ENCODE measurements at regions not wholly inside any gene's neighbourhood (a gene's known extent, or its start where the extent isn't known, plus 50 kb on each side); places are given as distances from the start of the nearest gene placed in this dataset.

- TF ChIP-seq CTCF (conservative IDR thresholded peaks at IDR 0.05; ENCODE audit: low read length) (no peak), EZH2phosphoT487 (IDR thresholded peaks at IDR 0.05; ENCODE audit: borderline replicate concordance) (no peak)
These were observed 1228.9 kb downstream of the PCDH7 start for GRCh38 chr4:31949045-31949444.

All from Loucy (cell line).